ENCODE measurements at regions not wholly inside any gene's neighbourhood (a gene's known extent, or its start where the extent isn't known, plus 50 kb on each side); places are given as distances from the start of the nearest gene placed in this dataset.

DNA sequence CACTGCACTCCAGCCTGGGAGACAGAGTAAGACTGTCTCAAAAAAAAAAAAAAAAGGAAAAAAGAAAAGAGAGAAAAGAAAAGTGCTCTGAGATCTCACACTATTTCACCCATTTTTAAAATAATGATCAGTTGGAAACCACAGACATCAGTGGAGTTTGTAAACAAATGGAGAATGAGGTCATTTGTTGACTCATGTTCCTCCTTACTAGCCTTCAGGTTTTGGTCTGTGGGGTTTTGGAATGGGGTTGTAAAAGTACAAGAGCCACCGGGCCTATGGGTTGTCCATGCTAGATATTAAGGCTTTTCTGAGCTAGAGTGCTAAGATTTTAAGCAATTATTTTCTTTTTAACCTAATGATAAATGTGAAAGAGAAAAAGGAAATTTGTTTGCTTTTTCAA is 104.4 kb upstream of the PRL start:
- ATAC-seq, result no peak

DNA sequence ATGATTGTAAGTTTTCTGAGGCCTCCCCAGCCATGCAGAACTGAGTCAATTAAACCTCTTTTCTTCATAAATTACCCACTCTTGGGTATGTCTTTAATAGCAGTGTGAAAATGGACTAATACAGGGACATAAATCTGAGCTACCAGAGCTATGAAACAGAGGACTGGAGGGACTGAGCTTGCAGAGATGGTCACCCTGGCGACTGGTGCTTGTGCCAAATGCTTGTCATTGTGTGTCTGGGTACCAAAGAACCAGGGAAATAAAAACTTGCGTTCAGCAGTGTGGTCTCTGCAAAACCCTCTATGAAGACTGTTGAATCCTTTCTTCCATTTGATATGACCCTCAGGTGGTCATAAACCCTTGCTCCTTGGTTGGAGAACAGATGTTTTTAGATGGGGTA is 105.1 kb upstream of the PRL start:
- ATAC-seq, result no peak

DNA sequence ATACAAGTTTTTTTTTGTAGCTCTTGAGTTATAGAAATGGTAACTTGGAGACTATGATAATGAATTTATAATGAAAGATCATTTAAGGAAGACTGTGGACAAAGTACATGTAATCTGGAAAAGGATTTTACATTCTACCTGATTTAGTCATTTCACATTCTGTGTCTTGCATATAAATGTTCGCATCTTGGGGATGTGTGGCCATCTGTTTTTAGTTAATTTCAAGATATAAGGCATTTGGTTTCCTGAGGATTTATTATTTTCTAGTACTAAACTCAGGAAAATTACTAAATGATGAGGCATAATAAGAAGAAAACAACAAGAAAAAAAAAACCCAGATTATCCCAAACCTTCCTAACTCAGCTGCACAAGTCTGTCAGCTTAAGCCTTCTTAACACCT is 112.7 kb upstream of the PRL start:
- ATAC-seq, result no peak

- ATAC-seq, result no peak
Measured at GRCh38 chr6:22411376-22412105, 114.7 kb upstream of the PRL start.

- no peak for ATAC-seq
Measured at GRCh38 chr6:22412994-22413393, 116.2 kb upstream of the PRL start.

GRCh38 chr6:22413681-22414311 is 117.0 kb upstream of the PRL start:
- ATAC-seq, result no peak

DNA sequence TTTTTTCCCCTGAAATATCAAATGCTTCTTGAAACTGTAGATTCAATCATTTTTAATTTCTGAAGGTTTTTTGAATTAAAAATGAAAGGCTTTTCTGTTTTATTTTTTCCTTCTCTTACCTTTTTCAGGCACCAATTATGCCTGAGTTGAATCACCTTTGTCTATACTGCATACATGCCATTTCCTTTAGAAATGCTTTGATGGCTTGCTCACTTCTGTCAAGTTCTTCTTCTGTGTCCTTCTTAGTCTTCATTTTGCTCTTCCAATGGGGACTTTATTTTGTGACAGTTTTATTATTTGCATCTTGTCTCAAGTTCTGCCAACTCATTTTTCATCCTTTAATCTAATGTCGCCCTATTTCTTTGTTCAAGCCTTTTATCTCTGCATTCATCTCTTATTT is 121.9 kb upstream of the PRL start:
- ATAC-seq, result no peak

- ATAC-seq, result no peak
Measured at GRCh38 chr6:22421198-22421597, 124.4 kb upstream of the PRL start.

DNA sequence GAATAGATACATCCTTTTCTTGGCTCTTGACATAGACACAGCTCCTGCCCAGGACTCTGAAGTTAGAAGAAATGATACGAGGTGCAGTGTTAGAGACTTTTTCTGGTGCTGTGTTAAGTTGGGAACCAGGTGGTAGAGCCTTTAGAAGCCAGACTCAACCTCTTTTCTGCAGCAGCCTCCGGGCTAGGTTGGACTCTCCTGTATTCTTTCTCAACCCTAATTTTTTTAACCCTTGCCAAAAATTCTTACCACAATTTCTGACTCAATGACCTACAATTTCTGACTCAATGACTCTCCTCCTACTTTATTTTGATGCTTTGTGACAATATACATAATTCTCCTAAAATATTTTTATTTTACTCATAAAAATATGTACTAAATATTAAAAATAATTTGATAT is 127.4 kb upstream of the PRL start:
- no peak for ATAC-seq

GRCh38 chr6:22432060-22432459 is 135.2 kb upstream of the PRL start:
- ATAC-seq, result no peak

GRCh38 chr6:22433745-22434144 is 135.6 kb upstream of the HDGFL1 start:
- peak; percentile 76 for ATAC-seq

- peak; percentile 57 for ATAC-seq
Measured at GRCh38 chr6:22435151-22435550, 134.2 kb upstream of the HDGFL1 start.

GRCh38 chr6:22436134-22436533 is 133.2 kb upstream of the HDGFL1 start:
- ATAC-seq, result peak; percentile 80

DNA sequence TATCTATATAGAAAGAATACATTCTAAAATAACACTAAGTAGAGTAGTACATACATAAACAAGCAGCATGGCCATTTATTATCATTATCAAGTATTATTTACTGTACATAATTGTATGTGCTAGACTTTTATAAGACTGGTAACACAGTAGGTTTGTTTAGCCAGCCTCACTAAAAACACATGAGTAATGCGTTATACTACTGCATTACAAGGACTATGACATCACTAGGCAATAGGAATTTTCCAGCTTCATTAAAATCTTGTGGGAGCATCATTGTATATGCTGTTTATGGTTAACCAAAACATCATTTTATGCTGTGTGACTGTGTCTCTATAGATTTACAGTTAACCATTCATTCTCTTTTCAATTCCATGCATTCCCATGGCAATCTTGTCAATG is 131.7 kb upstream of the HDGFL1 start:
- no peak for ATAC-seq

GRCh38 chr6:22442826-22443225 is 126.5 kb upstream of the HDGFL1 start:
- ATAC-seq, result peak; percentile 87

GRCh38 chr6:22444330-22444729 is 125.0 kb upstream of the HDGFL1 start:
- no peak for ATAC-seq

- no peak for ATAC-seq
Measured at GRCh38 chr6:22445946-22446345, 123.4 kb upstream of the HDGFL1 start.

DNA sequence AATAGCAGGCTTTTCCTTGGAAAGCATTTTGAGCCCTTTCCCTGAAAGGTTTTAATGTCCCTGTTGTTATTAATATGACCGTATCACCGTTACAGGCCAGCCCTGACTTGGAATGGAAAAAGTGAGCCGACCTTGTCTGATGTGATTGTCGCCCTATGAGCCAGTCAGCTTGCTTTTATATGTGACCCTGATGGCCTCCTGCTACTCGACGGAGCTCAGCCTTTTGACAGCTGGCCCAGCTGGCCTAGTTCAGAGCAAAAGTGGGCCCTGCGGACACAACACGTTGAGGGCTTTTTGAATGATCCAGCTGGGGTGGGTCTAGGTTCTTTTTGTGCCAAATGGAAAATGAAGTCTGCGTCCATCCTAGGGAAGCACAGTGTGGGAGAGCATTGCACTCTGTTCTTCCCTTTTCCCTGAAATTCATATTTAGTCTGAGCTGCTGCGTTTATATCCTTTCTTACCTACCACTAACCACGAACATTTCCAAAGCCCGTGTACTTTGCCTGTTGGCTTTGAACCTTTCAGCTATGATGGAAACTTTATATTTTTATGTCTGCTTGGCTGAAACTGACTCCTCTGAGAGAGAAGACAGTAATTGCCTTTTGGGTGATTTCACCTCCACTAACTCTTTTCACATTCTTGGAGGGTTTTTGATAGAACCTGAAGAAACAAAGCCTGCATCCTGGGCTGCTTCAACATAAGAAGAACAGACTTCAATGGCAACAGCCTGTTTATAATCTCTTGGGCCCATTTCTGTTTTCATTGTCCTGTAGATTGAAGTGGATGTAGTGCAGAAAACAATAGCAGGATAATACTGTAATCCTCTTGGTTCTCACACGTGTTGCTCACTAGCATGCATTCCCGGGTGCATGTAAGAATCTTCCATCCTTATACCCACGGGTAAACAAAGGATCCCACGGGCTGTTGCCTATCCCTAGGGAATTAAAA is 121.8 kb upstream of the HDGFL1 start:
- ATAC-seq, result no peak

GRCh38 chr6:22448291-22448711 is 121.1 kb upstream of the HDGFL1 start:
- peak; percentile 33 for ATAC-seq

GRCh38 chr6:22451962-22452361 is 117.4 kb upstream of the HDGFL1 start:
- ATAC-seq, result no peak

GRCh38 chr6:22455378-22455777 is 114.0 kb upstream of the HDGFL1 start:
- no peak for ATAC-seq

GRCh38 chr6:22457996-22458395 is 111.4 kb upstream of the HDGFL1 start:
- ATAC-seq, result no peak

DNA sequence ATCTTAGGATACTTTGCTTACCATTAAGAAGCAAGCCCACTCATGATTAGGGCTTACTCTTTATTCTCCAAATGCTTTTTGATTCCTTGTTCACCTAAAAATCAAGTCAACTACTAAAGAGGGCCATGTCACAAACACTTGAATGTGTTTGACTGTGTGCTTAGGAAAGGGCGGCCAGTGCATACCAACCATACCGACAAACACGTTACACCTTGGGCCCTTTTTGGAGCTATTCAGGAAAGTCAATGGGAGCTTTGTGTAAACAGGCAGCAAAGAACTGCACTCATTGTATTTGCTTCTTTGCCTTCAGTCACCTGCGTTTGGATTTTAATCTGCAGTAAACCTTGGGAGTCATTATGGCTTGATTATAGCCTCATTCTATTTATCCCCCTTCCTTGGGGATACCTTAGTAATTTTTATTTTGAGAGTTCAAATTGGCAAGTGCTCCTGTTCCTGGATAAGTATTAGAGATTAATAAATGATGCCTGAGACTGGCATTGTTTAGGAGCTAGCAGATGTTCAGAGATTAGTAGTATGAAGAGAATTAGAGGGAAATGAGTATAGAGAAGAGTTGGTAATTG is 102.6 kb upstream of the HDGFL1 start:
- no peak for ATAC-seq
